Activated T-helper 2 cell treated with anti-CD3 and anti-CD28 coated beads, Interferon-gamma antibody, Interleukin-2, Interleukin-4, amounts not matched to agents 10 μg/mL and 5 μg/mL and 100 μg/mL, durations not matched to agents 14 hours and 24 hours and 36 hours (primary cell): ENCODE measurements at regions not wholly inside any gene's neighbourhood (a gene's known extent, or its start where the extent isn't known, plus 50 kb on each side); places are given as distances from the start of the nearest gene placed in this dataset.

Experiments used
- DNase-seq: peaks from one replicate; pipeline ENCODE4 v3.0.0; 2021; ENCODE audit warnings: low spot score
- H3K27ac Mint-ChIP-seq: one replicate; pipeline ENCODE4 v1.8.0; 2021; ENCODE audit warnings: mixed read lengths
- H3K27me3 Mint-ChIP-seq: one replicate; pipeline ENCODE4 v1.8.0; 2021; ENCODE audit warnings: low read depth, mixed read lengths
- H3K36me3 Mint-ChIP-seq: one replicate; pipeline ENCODE4 v1.8.0; 2021; ENCODE audit warnings: low read depth, mixed read lengths
- H3K4me1 Mint-ChIP-seq: one replicate; pipeline ENCODE4 v1.8.0; 2021; ENCODE audit warnings: low read depth, mixed read lengths
- H3K4me3 Mint-ChIP-seq: one replicate; pipeline ENCODE4 v1.8.0; 2021; ENCODE audit warnings: low read depth, mild to moderate bottlenecking, moderate library complexity, mixed read lengths
- H3K9me3 Mint-ChIP-seq: one replicate; pipeline ENCODE4 v1.8.0; 2021; ENCODE audit warnings: mixed read lengths
- intact Hi-C: fragments of 100-400 bp; cut with micrococcal nuclease; formaldehyde crosslinking; loops from one replicate; pipeline ENCODE4 v1.15.1; 2023

DNA sequence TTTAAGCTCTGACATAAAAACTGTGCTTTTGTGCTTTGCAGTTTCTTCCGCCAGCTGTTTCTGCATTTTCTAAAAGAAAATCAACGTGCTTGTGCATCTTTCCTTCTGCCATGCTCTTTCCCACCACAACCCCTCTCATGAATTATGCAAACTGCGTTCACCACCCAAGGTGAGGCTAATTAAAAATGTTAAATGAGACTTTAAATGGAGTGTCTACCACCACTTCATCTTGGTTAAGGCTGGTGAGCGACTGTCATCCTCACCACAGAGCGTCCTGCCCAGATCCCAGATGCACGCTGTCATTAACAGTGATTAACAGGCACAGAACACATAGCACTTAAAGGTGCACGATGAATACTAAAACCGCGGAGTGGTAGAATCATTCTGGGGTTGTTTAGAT, 250.5 kb upstream of the RAB6C start:
- Mint-ChIP-seq H3K4me1 (no peaks in the 10 kb centered on the region), H3K9me3 (no peaks in the 10 kb centered on the region), H3K4me3 (no peak overlapping the region), H3K27ac (no peak overlapping the region), H3K36me3 (no peaks in the 10 kb centered on the region), H3K27me3 (no peaks in the 10 kb centered on the region)
- DNase-seq: no peak
- intact Hi-C loops: no loop called here

DNA sequence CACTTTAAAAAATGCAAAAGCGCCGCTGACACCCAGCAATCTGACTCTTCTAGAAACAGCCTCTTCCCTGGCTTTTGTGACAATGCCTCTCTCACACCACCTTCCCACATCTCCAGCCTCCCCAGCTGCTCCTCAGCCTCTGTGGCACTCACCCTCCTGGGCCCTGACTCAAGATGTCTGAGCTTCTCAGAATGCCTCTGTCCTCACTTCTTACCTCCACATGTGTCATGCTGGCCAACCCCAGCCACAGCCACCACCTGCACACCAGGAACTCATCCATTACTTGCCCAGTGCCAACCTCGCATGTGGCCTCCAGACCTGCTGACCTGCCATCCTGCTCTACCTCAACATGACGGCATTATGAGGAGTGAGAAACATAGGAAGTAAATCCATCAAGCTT, 249.8 kb upstream of the RAB6C start:
- Mint-ChIP-seq H3K9me3 (no peaks in the 10 kb centered on the region), H3K27me3 (no peaks in the 10 kb centered on the region), H3K36me3 (no peaks in the 10 kb centered on the region), H3K4me1 (no peaks in the 10 kb centered on the region), H3K4me3 (no peak overlapping the region), H3K27ac (no peak overlapping the region)
- no peak for DNase-seq
- intact Hi-C loops: no loop called here

DNA sequence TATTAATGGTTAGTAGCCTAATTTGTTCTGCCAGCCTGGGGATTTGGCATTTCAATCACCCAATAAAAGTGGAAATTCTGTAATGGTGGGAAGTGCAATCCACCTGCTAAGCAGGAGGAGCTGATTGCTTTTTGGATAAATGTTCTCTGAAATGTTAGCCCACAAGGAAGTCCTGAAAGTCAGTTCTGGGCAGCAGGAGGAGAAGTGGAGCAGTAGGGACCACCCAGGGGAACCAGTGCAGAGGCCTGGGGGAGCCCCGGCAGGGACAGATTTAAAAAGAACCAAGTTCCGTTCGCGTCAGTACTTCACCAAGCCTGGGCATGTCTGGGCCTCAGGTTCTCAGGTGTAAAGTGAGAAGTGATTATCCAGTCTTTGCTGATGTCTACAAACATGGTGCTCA, 248.5 kb upstream of the RAB6C start:
- no peaks in the 10 kb centered on the region for H3K27me3 Mint-ChIP-seq
- DNase-seq: no peak
- H3K27ac Mint-ChIP-seq: no peak overlapping the region
- H3K4me1 Mint-ChIP-seq: no peaks in the 10 kb centered on the region
- intact Hi-C loops: no loop called here
- no peak overlapping the region for H3K4me3 Mint-ChIP-seq
- H3K36me3 Mint-ChIP-seq: no peaks in the 10 kb centered on the region
- H3K9me3 Mint-ChIP-seq: no peaks in the 10 kb centered on the region

DNA sequence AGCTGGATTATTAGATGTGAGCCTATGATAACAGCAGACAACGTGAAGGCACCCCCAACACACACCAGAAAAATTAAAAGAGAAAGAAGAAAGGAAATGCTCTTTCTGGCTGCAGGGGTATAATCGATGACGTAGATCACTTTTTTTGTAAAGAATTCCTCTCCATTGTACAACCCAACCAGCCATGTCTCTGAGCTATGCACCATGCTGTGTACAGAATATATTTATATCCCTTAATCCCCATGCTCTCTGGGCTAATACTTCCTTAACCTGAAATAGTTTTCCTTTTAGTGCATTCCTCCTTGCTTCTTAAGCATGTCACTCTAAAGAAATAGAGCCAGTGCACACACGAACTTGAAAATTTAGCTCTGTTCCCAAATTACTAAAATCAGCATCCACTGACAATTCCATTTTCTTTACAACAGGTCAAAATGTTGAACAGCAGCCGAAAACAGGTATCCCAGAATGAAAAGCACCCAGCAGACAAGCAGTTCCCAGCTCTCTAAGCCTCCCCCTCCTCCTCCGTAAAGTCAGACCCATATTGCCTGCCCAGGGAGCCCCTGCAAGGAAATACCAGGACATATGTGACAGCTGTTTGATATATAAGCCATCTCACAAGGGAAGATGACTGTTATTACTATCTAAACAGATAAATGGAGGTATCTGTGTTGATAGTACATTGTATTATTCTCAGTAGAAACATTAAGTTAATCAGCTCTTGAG, 247.4 kb upstream of the RAB6C start:
- Mint-ChIP-seq H3K4me3 (no peak overlapping the region), H3K4me1 (no peaks in the 10 kb centered on the region), H3K27me3 (no peaks in the 10 kb centered on the region), H3K27ac (no peak overlapping the region), H3K9me3 (no peaks in the 10 kb centered on the region), H3K36me3 (no peaks in the 10 kb centered on the region)
- no peak for DNase-seq
- intact Hi-C loops: no loop called here

DNA sequence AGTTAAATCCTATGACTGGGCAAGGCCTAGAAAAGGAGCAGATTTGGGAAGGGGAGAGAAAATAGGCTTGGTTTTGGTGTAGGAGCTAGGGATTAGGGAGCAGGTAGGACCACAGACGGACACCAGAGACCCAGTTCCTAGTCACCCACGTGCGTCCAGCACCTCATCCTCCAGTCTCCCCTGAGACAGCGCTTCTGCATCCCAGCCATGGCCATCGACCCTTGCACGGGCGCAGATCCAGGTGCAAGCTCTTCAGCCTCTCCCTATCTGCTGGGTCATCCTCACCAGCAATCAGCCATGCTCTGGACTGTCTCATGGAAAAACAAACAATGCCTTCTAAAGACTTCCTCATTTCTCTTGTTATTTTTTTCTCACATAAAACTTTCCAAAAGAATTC, 246.8 kb upstream of the RAB6C start:
- H3K27me3 Mint-ChIP-seq: no peaks in the 10 kb centered on the region
- DNase-seq: no peak
- no peaks in the 10 kb centered on the region for H3K9me3 Mint-ChIP-seq
- H3K4me3 Mint-ChIP-seq: no peak overlapping the region
- H3K27ac Mint-ChIP-seq: no peak overlapping the region
- intact Hi-C loops: no loop called here
- no peaks in the 10 kb centered on the region for H3K4me1 Mint-ChIP-seq
- no peaks in the 10 kb centered on the region for H3K36me3 Mint-ChIP-seq

DNA sequence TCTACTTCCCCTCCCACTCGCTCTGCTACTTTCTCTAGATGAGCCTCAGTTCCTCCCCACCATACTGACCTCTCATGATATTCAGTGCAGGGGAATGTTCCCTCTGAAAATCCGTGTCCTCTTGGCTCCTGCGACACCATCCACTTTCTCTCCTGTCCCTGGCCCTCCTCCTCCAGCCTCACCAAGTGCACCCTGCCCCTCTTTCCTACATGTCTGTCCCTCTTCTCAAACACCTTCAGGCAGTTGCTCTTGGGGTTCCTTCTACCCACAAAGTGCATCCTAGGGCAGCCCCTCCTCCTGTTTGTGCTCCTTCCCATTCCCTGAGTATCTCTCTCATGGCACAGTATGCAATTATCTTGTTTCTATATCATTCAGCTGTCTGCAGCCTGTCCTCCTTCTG, 246.4 kb upstream of the RAB6C start:
- no peaks in the 10 kb centered on the region for H3K9me3 Mint-ChIP-seq
- intact Hi-C loops: no loop called here
- H3K36me3 Mint-ChIP-seq: no peaks in the 10 kb centered on the region
- no peaks in the 10 kb centered on the region for H3K27me3 Mint-ChIP-seq
- H3K4me3 Mint-ChIP-seq: no peak overlapping the region
- H3K4me1 Mint-ChIP-seq: no peaks in the 10 kb centered on the region
- H3K27ac Mint-ChIP-seq: no peak overlapping the region
- DNase-seq: no peak

DNA sequence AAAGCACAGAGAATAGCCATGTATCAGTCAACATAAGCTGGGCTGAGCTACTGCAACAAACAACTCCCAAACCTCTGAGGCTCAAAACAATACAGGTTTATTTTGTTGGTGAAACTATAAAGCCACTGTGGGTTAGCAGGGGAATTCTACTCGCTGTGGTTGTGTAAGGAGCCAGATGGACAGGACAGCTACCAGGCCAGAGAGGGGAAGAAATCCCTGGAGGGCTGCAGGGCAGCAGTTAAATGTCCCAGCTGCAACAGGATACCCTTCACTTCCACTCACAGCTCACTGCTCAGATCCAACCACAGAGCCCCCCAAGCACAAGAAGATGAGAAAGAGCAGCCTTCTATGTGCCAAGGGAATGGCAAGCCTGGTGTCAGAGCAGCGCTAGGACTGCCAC, 245.9 kb upstream of the RAB6C start:
- Mint-ChIP-seq H3K4me3 (no peak overlapping the region), H3K36me3 (no peaks in the 10 kb centered on the region), H3K4me1 (no peaks in the 10 kb centered on the region), H3K27ac (no peak overlapping the region), H3K27me3 (no peaks in the 10 kb centered on the region), H3K9me3 (no peaks in the 10 kb centered on the region)
- intact Hi-C loops: no loop called here
- no peak for DNase-seq

DNA sequence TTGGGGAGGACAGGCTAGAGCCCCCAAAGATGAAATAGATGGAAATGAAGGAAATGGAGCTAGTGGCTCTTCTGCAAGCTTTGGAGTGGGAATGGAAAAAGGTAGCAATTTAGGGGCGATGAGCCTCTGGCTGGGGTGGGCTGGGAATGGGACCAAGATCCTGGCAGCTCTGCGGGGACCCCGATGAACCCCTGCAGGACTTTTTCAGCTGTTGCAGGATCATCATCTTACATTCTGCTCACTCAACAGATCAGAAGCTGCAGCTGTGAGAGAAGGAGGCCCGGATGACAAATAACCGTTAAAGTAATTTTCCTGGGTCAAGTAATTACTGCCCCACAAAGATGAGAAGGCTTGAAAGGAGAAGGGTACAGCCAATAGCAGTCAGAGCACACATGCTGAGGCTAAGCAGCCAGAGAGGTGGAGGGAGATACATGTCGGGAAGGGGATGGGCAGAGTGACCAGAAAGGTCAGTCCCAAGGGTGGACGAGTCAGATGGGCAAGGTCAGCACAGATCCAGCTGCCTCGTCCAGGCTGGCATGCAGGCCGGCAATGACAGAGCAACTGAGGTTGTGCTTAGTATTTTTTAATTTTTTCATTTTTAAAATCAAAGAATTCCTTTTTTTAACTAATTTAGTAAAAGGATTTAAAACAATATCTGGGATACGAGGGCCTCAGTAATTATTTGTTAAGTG, 245.0 kb upstream of the RAB6C start:
- H3K9me3 Mint-ChIP-seq: no peaks in the 10 kb centered on the region
- H3K27me3 Mint-ChIP-seq: no peaks in the 10 kb centered on the region
- H3K27ac Mint-ChIP-seq: no peak overlapping the region
- no peaks in the 10 kb centered on the region for H3K36me3 Mint-ChIP-seq
- H3K4me3 Mint-ChIP-seq: no peak overlapping the region
- no peak for DNase-seq
- H3K4me1 Mint-ChIP-seq: no peaks in the 10 kb centered on the region
- intact Hi-C loops: no loop called here

DNA sequence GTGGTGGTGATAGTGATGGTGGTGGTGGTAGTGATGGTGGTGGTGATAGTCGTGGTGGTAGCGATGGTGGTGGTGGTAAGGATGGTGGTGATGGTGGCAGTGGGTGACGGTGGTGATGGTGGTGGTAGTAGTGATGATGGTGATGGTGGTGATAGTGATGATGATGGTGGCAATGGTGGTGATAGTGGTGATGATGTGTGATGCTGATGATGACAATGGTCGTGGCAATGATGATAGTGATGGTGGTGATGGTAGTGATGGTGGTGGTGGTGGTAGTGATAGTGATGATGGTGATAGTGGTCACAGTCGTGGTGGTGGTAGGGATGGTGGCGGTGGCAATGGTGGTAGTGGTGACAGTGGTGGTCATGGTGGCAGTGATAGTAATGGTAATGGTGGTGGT, 243.9 kb upstream of the RAB6C start:
- Mint-ChIP-seq H3K36me3 (no peaks in the 10 kb centered on the region), H3K9me3 (no peaks in the 10 kb centered on the region), H3K4me1 (no peaks in the 10 kb centered on the region), H3K27me3 (no peaks in the 10 kb centered on the region), H3K27ac (no peak overlapping the region), H3K4me3 (no peak overlapping the region)
- no peak for DNase-seq
- intact Hi-C loops: no loop called here

DNA sequence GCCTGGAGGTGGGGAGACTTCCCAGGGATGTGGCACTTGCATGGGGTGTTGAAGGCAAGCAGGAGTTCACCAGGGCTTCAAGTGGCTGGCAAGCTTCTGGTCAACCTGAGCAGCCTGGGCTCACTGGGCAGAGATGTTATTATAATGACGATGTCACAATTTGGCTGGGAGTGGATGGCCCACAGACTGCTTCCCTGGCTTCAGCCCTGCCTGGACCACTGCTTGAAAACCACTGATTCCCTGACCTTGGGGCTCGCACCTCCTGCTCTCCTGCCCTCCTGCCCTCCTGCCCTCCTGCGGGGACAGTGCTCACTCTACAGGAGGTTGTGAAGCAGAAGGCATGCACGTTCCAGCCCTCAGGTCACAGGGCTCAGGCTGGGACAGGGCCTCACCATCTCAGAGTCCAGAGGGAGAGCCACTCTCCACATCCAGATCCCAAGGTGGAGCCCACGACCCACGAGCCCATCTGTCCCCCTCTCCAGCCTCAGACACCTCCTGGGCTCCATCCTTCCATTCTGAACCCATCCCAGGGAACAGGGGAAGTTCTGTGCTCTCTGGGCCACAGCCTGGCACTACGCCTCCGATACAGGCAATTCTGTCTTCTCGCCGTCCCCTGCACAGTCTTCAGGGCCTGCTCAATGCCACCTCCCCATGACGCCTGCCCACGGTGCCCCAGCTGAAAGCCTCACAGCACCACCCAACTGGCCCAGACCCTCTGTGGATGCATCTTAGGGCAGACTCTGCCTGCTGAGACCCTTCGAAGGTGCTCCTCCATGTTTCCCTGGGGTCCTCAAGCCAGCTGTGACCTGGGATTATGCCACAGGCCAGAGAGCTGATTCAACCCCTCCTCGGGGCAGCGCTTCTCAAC, 241.6 kb upstream of the RAB6C start:
- no peaks in the 10 kb centered on the region for H3K27me3 Mint-ChIP-seq
- H3K9me3 Mint-ChIP-seq: no peaks in the 10 kb centered on the region
- H3K27ac Mint-ChIP-seq: no peak overlapping the region
- H3K4me3 Mint-ChIP-seq: no peak overlapping the region
- intact Hi-C loops: no loop called here
- H3K4me1 Mint-ChIP-seq: no peaks in the 10 kb centered on the region
- no peaks in the 10 kb centered on the region for H3K36me3 Mint-ChIP-seq
- DNase-seq: no peak

DNA sequence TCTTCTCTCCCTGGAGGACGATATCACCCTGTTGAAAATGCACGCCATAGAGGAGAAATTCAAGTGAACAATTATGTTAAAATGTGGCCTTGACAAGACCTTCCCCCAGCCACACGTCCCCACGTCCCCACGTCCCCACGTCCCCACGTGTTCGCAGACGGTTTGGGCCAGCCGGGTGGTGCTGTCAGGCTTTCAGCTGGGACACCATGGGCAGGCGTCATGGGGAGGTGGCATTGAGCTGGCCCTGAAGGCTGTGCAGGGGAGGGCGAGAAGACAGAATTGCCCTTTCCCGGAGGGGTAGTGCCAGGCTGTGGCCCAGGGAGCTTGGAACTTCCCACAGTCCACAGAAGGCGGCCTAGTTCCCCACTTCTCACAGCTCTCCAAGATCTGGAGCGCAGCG, 240.7 kb upstream of the RAB6C start:
- Mint-ChIP-seq H3K27ac (no peak overlapping the region), H3K36me3 (no peaks in the 10 kb centered on the region), H3K4me1 (no peaks in the 10 kb centered on the region), H3K9me3 (no peaks in the 10 kb centered on the region), H3K27me3 (no peaks in the 10 kb centered on the region), H3K4me3 (no peak overlapping the region)
- no peak for DNase-seq
- intact Hi-C loops: no loop called here

DNA sequence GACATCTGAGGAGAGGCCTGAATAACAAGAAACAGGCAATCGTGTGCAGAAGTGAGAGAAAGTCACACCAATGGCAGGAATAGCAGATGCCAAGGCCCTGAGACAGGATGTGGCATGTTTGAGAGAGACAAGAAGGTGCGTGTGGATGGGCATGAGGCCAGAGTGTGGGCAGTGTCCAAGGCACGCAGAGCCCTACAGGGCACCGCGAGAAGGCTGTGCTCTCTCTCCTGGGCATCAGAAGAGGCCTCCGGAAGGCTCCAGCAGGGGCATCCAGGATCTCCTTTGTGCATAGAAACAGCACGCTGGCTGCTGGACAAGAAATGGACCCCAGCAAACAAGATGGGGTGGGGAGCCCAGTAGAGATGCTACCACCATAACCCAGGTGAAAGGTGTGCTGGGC, 239.0 kb upstream of the RAB6C start:
- intact Hi-C loops: no loop called here
- no peaks in the 10 kb centered on the region for H3K4me1 Mint-ChIP-seq
- no peak overlapping the region for H3K27ac Mint-ChIP-seq
- no peak for DNase-seq
- no peaks in the 10 kb centered on the region for H3K9me3 Mint-ChIP-seq
- no peaks in the 10 kb centered on the region for H3K36me3 Mint-ChIP-seq
- no peak overlapping the region for H3K4me3 Mint-ChIP-seq
- no peaks in the 10 kb centered on the region for H3K27me3 Mint-ChIP-seq

DNA sequence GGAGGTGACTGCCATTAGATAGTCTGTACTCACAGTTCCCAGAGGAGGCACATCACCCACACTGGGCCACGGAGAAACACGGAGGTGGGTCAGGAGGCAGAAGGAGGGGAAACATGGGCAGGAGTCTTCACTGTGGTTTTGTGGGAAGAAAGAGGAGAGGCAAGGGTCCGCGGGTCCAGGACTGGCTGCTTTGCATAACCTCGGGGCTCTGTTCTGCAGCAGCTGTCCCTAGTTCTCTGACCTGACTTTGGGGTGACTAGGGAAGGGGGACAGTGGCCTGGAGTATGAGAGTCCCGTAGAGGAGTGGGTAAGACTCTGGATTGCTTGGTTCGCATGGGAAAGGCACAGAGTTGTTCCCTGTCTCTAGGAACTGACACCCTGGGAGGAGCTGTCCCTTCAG, 238.3 kb upstream of the RAB6C start:
- intact Hi-C loops: no loop called here
- H3K27ac Mint-ChIP-seq: no peak overlapping the region
- H3K27me3 Mint-ChIP-seq: no peaks in the 10 kb centered on the region

More for the DNA sequence above, 238.3 kb upstream of the RAB6C start:
- no peaks in the 10 kb centered on the region for H3K36me3 Mint-ChIP-seq
- no peaks in the 10 kb centered on the region for H3K9me3 Mint-ChIP-seq
- no peak for DNase-seq
- H3K4me3 Mint-ChIP-seq: no peak overlapping the region
- no peaks in the 10 kb centered on the region for H3K4me1 Mint-ChIP-seq
